CD4-positive, alpha-beta T cell (primary cell): ENCODE measurements at regions not wholly inside any gene's neighbourhood (a gene's known extent, or its start where the extent isn't known, plus 50 kb on each side); places are given as distances from the start of the nearest gene placed in this dataset.

Experiments
- ATAC-seq: fragments of 200-7000 bp; cut with Tn5 transposase; one replicate; pipeline ENCODE4 v1.10.0; 2022; ENCODE audit warnings: mild to moderate bottlenecking; ENCODE audit not compliant: poor library complexity
- CTCF ChIA-PET: fragments of 350-600 bp; sonication (Branson Sonifier 250); formaldehyde crosslinking; loops from one replicate; lab custom pipeline; 2021; ENCODE audit warnings: antibody characterized with exemption, inconsistent platforms; lab: Charles Lee
- POLR2A ChIA-PET: fragments of 350-600 bp; sonication (Branson Sonifier 250); formaldehyde crosslinking; loops from one replicate; lab custom pipeline; 2021; ENCODE audit warnings: antibody characterized with exemption, inconsistent platforms; lab: Charles Lee
- DNase-seq, 14 experiments: peaks; one replicate each; pipeline ENCODE4 v3.0.0-alpha.2; 2013 to 2020; ENCODE audit warnings: mixed read lengths in 2 of 14
- H3K27ac ChIP-seq, 2 donors: one replicate each; pipeline versions ENCODE4 v1.5.1 to v1.7.0; 2013; ENCODE audit warnings: low read length in 2 of 2, low read depth in 1 of 2, mild to moderate bottlenecking in 1 of 2
- H3K27me3 ChIP-seq, 2 experiments: 1 replicate in 1 of 2; 2 replicates in 1 of 2; pipeline versions ENCODE4 v1.6.1 to v1.7.0; 2013; ENCODE audit warnings: low read length in 2 of 2, control low read depth in 1 of 2, mild to moderate bottlenecking in 1 of 2, moderate library complexity in 1 of 2; ENCODE audit not compliant: insufficient read depth in 2 of 2, control insufficient read depth in 1 of 2
- H3K36me3 ChIP-seq: one replicate; pipeline ENCODE4 v1.6.1; 2013; ENCODE audit warnings: low read length, control low read depth; ENCODE audit not compliant: insufficient read depth
- H3K4me1 ChIP-seq: one replicate; pipeline ENCODE4 v1.6.1; 2013; ENCODE audit warnings: low read length, control low read depth; ENCODE audit not compliant: insufficient read depth
- H3K4me3 ChIP-seq: one replicate; pipeline ENCODE4 v1.5.1; 2013; ENCODE audit warnings: mild to moderate bottlenecking, low read length, moderate library complexity
- H3K9me3 ChIP-seq, 2 experiments: 1 replicate in 1 of 2; 2 replicates in 1 of 2; pipeline versions ENCODE4 v1.6.1 to v1.7.0; 2013; ENCODE audit warnings: low read length in 2 of 2, mild to moderate bottlenecking in 2 of 2, control low read depth in 1 of 2, moderate library complexity in 1 of 2; ENCODE audit not compliant: control insufficient read depth in 1 of 2, insufficient read depth in 1 of 2
- H3K27ac Mint-ChIP-seq: one replicate; pipeline ENCODE4 v1.8.0; 2020; ENCODE audit warnings: mixed read lengths
- H3K27me3 Mint-ChIP-seq: one replicate; pipeline ENCODE4 v1.8.0; 2021; ENCODE audit warnings: mixed read lengths
- H3K36me3 Mint-ChIP-seq: one replicate; pipeline ENCODE4 v1.8.0; 2021; ENCODE audit warnings: low read depth, mixed read lengths
- H3K4me1 Mint-ChIP-seq: one replicate; pipeline ENCODE4 v1.8.0; 2021; ENCODE audit warnings: low read depth, mixed read lengths
- H3K4me3 Mint-ChIP-seq: one replicate; pipeline ENCODE4 v1.8.0; 2020; ENCODE audit warnings: mild to moderate bottlenecking, mixed read lengths
- H3K9me3 Mint-ChIP-seq: one replicate; pipeline ENCODE4 v1.8.0; 2020; ENCODE audit warnings: mixed read lengths
- CTCF ChIP-seq: fragments of 200-600 bp; IDR thresholded peaks from one replicate; pipeline ENCODE4 v1.8.0; 2022; ENCODE audit warnings: antibody characterized with exemption, mild to moderate bottlenecking
- intact Hi-C, 2 experiments: fragments of 100-400 bp; cut with DNase I in 1 of 2; cut with micrococcal nuclease in 1 of 2; formaldehyde crosslinking; loops; one replicate each; pipeline versions ENCODE4 v1.15.1 to v1.9.0; 2023 to 2025; cut with DNase I, micrococcal nuclease

GRCh38 chr1:22254756-22255155, 111.9 kb upstream of the WNT4 start:
- peaks cover 0 to 6% of the 10 kb centered on the region in 2 experiments for H3K27me3 ChIP-seq
- CTCF ChIA-PET: no interaction called here
- intact Hi-C loops: no loop called here
- Mint-ChIP-seq H3K27ac (no peak overlapping the region), H3K27me3 (peaks cover 26% of the 10 kb centered on the region), H3K4me3 (no peak overlapping the region), H3K36me3 (no peaks in the 10 kb centered on the region), H3K9me3 (no peaks in the 10 kb centered on the region), H3K4me1 (no peaks in the 10 kb centered on the region)
- H3K27ac ChIP-seq: no peak overlapping the region
- ATAC-seq (no peak), DNase-seq (no peak)
- H3K4me3 ChIP-seq: no peak overlapping the region
- H3K9me3 ChIP-seq: peaks cover 0 to 4% of the 10 kb centered on the region in 2 experiments
- POLR2A ChIA-PET: no interaction called here
- H3K36me3 ChIP-seq: no peaks in the 10 kb centered on the region
- H3K4me1 ChIP-seq: no peaks in the 10 kb centered on the region
- TF ChIP-seq CTCF: no peak

- no peaks in the 10 kb centered on the region for H3K9me3 Mint-ChIP-seq
- H3K27me3 Mint-ChIP-seq: peaks cover 21% of the 10 kb centered on the region
- H3K4me3 Mint-ChIP-seq: no peak overlapping the region
Measured at GRCh38 chr1:22255341-22256212, 112.7 kb upstream of the WNT4 start.

GRCh38 chr1:22256213-22256512, 113.3 kb upstream of the WNT4 start:
- peaks cover 0 to 4% of the 10 kb centered on the region in 2 experiments for H3K9me3 ChIP-seq
- H3K27ac Mint-ChIP-seq: no peak overlapping the region

More at GRCh38 chr1:22255341-22256212, 112.7 kb upstream of the WNT4 start:
- no peaks in the 10 kb centered on the region for H3K4me1 Mint-ChIP-seq
- no peak overlapping the region for H3K4me3 ChIP-seq
- DNase-seq (no peak), ATAC-seq (no peak)
- peaks cover 0 to 4% of the 10 kb centered on the region in 2 experiments for H3K9me3 ChIP-seq
- H3K27ac ChIP-seq: no peak overlapping the region
- CTCF ChIA-PET: no interaction called here
- no peaks in the 10 kb centered on the region for H3K36me3 Mint-ChIP-seq
- POLR2A ChIA-PET: no interaction called here
- TF ChIP-seq CTCF: no peak
- H3K36me3 ChIP-seq: no peaks in the 10 kb centered on the region
- H3K27ac Mint-ChIP-seq: no peak overlapping the region
- intact Hi-C loops: no loop called here
- H3K4me1 ChIP-seq: no peaks in the 10 kb centered on the region
- H3K27me3 ChIP-seq: peaks cover 0 to 2% of the 10 kb centered on the region in 2 experiments

More at GRCh38 chr1:22256213-22256512, 113.3 kb upstream of the WNT4 start:
- Mint-ChIP-seq H3K36me3 (no peaks in the 10 kb centered on the region), H3K27me3 (peaks cover 21% of the 10 kb centered on the region), H3K9me3 (no peaks in the 10 kb centered on the region), H3K4me3 (no peak overlapping the region), H3K4me1 (no peaks in the 10 kb centered on the region)
- intact Hi-C loops: no loop called here
- DNase-seq: no peak
- no peaks in the 10 kb centered on the region for H3K4me1 ChIP-seq
- no peaks in the 10 kb centered on the region for H3K36me3 ChIP-seq
- no peak for ATAC-seq
- CTCF ChIA-PET: no interaction called here
- peaks cover 0 to 2% of the 10 kb centered on the region in 2 experiments for H3K27me3 ChIP-seq
- no peak overlapping the region for H3K27ac ChIP-seq
- no peak overlapping the region for H3K4me3 ChIP-seq
- no peak for TF ChIP-seq CTCF
- POLR2A ChIA-PET: interaction anchor here (0.7 kb wide), 1 partner anchor 51 kb away, joined by 3 read pairs; no protein-coding TSS in a partner anchor
